ENCODE measurements at regions not wholly inside any gene's neighbourhood (a gene's known extent, or its start where the extent isn't known, plus 50 kb on each side); places are given as distances from the start of the nearest gene placed in this dataset.

- TF ChIP-seq CTCF (IDR thresholded peaks at IDR 0.05): no peak
- TF ChIP-seq POLR2A (IDR thresholded peaks at IDR 0.05): no peak
Observed at GRCh38 chr6:67431076-67431475, 1204.0 kb upstream of the ADGRB3 start.
